Endothelial cell of umbilical vein (primary cell): ENCODE measurements at regions not wholly inside any gene's neighbourhood (a gene's known extent, or its start where the extent isn't known, plus 50 kb on each side); places are given as distances from the start of the nearest gene placed in this dataset.

ENCODE experiments used
- BruUV-seq: library from RNA; stranded (reverse); fragments of 400-500 nt; replicated peaks from 2 replicates; lab custom pipeline; 2021; lab: Mats Ljungman, UMichigan
- CTCF ChIA-PET: fragments of 300-600, 350-600 bp; sonication (Branson Sonifier 250); formaldehyde crosslinking; loops from one replicate; lab custom pipeline; 2021; ENCODE audit warnings: antibody characterized with exemption, inconsistent platforms; lab: Charles Lee
- POLR2A ChIA-PET: fragments of 300-600, 350-600 bp; sonication (Branson Sonifier 250); formaldehyde crosslinking; loops from one replicate; lab custom pipeline; 2021; ENCODE audit warnings: antibody characterized with exemption, inconsistent platforms; lab: Charles Lee
- DNase-seq: peaks from one replicate; pipeline ENCODE4 v3.0.0-alpha.2; 2011; ENCODE audit warnings: low read depth, low spot score
- FAIRE-seq: peaks from 2 replicates; lab custom pipeline; 2011; peaks lifted over from hg19 to GRCh38; lab: Jason Lieb, UNC
- H2AFZ ChIP-seq: 2 replicates; pipeline ENCODE4 v1.6.0; 2012; ENCODE audit warnings: low read depth, low read length, control low read depth, inconsistent platforms
- H3K27ac ChIP-seq: 2 replicates; pipeline ENCODE4 v1.5.1; 2011; ENCODE audit warnings: low read depth, mild to moderate bottlenecking, control low read depth, low read length, moderate library complexity; ENCODE audit not compliant: insufficient read depth
- H3K27me3 ChIP-seq, 2 experiments: 2 replicates each; pipeline versions ENCODE4 v1.6.0 to v1.6.1; 2011; ENCODE audit warnings: low read length in 2 of 2, mixed read lengths in 1 of 2; ENCODE audit not compliant: control insufficient read depth in 2 of 2, insufficient read depth in 2 of 2
- H3K36me3 ChIP-seq, 2 experiments: 2 replicates in 1 of 2; 3 replicates in 1 of 2; pipeline ENCODE4 v1.5.1; 2011; ENCODE audit warnings: low read length in 2 of 2, mild to moderate bottlenecking in 1 of 2, moderate library complexity in 1 of 2; ENCODE audit not compliant: control insufficient read depth in 2 of 2, insufficient read depth in 2 of 2; ENCODE audit errors: extremely low read depth in 1 of 2
- H3K4me1 ChIP-seq: 3 replicates; pipeline ENCODE4 v1.5.1; 2011; ENCODE audit warnings: mild to moderate bottlenecking, low read length; ENCODE audit not compliant: control insufficient read depth, insufficient read depth; ENCODE audit errors: extremely low read depth
- H3K4me2 ChIP-seq: 2 replicates; pipeline ENCODE4 v1.6.1; 2011; ENCODE audit warnings: low read length, control low read depth, mixed read lengths; ENCODE audit not compliant: insufficient read depth
- H3K4me3 ChIP-seq, 3 experiments: fragments of 200-600 bp in 1 of 3; sonication (generic), shearing (Covaris generic) in 1 of 3; replicated peaks in 1 of 3; 2 replicates each; pipeline ENCODE4 v1.5.1; 2011 to 2016; ENCODE audit warnings: control low read depth in 3 of 3, low read length in 3 of 3, mild to moderate bottlenecking in 2 of 3, inconsistent platforms in 1 of 3, low read depth in 1 of 3, moderate library complexity in 1 of 3; ENCODE audit not compliant: insufficient read depth in 1 of 3
- H3K79me2 ChIP-seq: 2 replicates; pipeline ENCODE4 v1.6.0; 2012; ENCODE audit warnings: low read length, inconsistent platforms; ENCODE audit not compliant: control insufficient read depth, insufficient read depth
- H3K9ac ChIP-seq: replicated peaks from 2 replicates; pipeline ENCODE3; 2011; ENCODE audit warnings: low read length, control low read depth; ENCODE audit not compliant: insufficient read depth; ENCODE audit errors: extremely low read depth
- H3K9me1 ChIP-seq: replicated peaks from 3 replicates; pipeline ENCODE4 v1.6.0; 2011; ENCODE audit warnings: mild to moderate bottlenecking, low read length; ENCODE audit not compliant: control insufficient read depth, insufficient read depth; ENCODE audit errors: extremely low read depth
- H3K9me3 ChIP-seq: replicated peaks from 2 replicates; pipeline ENCODE4 v1.5.1; 2012; ENCODE audit warnings: low read length, inconsistent platforms; ENCODE audit not compliant: control insufficient read depth, insufficient read depth
- H4K20me1 ChIP-seq: replicated peaks from 2 replicates; pipeline ENCODE3; 2011; ENCODE audit warnings: mild to moderate bottlenecking, low read length; ENCODE audit not compliant: control insufficient read depth, insufficient read depth; ENCODE audit errors: extremely low read depth
- CTCF ChIP-seq, 2 donors: IDR thresholded peaks; 1 replicate in 1 of 2; 2 replicates in 1 of 2; pipeline ENCODE4 v1.5.1; 2011; ENCODE audit warnings: low read length in 2 of 2, mild to moderate bottlenecking in 2 of 2, moderate library complexity in 2 of 2, control low read depth in 1 of 2, inconsistent platforms in 1 of 2, low read depth in 1 of 2; ENCODE audit not compliant: insufficient read depth in 1 of 2; ENCODE audit errors: extremely low read depth in 1 of 2
- EZH2 ChIP-seq: IDR thresholded peaks from 2 replicates; pipeline ENCODE4 v1.6.1; 2012; ENCODE audit warnings: borderline replicate concordance, low read depth, mild to moderate bottlenecking, moderate library complexity, low read length, inconsistent platforms; ENCODE audit not compliant: severe bottlenecking
- FOS ChIP-seq: IDR thresholded peaks from 2 replicates; pipeline ENCODE4 v1.6.1; 2011; ENCODE audit warnings: mild to moderate bottlenecking, low read length, moderate library complexity, borderline replicate concordance; ENCODE audit not compliant: insufficient read depth
- GATA2 ChIP-seq: IDR thresholded peaks from 2 replicates; pipeline ENCODE4 v1.7.0; 2011; ENCODE audit warnings: low read depth, mild to moderate bottlenecking, moderate library complexity, mixed read lengths, low read length; ENCODE audit not compliant: insufficient read length, insufficient read depth
- JUN ChIP-seq: IDR thresholded peaks from 2 replicates; pipeline ENCODE4 v1.6.1; 2011; ENCODE audit warnings: borderline replicate concordance, low read depth; ENCODE audit not compliant: insufficient read length, insufficient read depth
- MAX ChIP-seq: IDR thresholded peaks from 2 replicates; pipeline ENCODE4 v1.6.1; 2011; ENCODE audit not compliant: insufficient read depth, insufficient read length
- MYC ChIP-seq: IDR thresholded peaks from one replicate; pipeline ENCODE4 v1.6.1; 2011; ENCODE audit warnings: mild to moderate bottlenecking, low read depth, low read length
- POLR2A ChIP-seq: IDR thresholded peaks from 2 replicates; pipeline ENCODE4 v1.6.1; 2012; ENCODE audit warnings: low read depth, mild to moderate bottlenecking, control low read depth, low read length
- POLR2AphosphoS5 ChIP-seq: IDR thresholded peaks from 2 replicates; pipeline ENCODE4 v1.6.1; 2012; ENCODE audit warnings: low read depth, mild to moderate bottlenecking, control low read depth, low read length, moderate library complexity; ENCODE audit not compliant: insufficient read depth
- dilution Hi-C: fragments of 300-500 bp; cut with MboI; formaldehyde crosslinking; loops from one replicate; pipeline ENCODE4 v1.15.0; 2019; ENCODE audit warnings: low sequenced_read_pairs; ENCODE audit not compliant: extremely low pct_ligation_motif_present
- intact Hi-C: fragments of 100-400 bp; cut with micrococcal nuclease; formaldehyde crosslinking; loops from one replicate; pipeline ENCODE4 v1.10.0; 2022

GRCh38 chr6:74507649-74508048 lies 698.2 kb downstream of the COL12A1 start:
- BruUV-seq, result no TSS peak
- intact Hi-C loops, result no loop called here
- TF ChIP-seq MYC (no peak), GATA2 (no peak), CTCF (IDR thresholded peaks at IDR 0.05; ENCODE audit: extremely low read depth in 1 of 2, insufficient read depth in 1 of 2, low read depth in 1 of 2, low read length in 2 of 2) (no peak), JUN (no peak), MAX (no peak), POLR2A (no peak), EZH2 (no peak), FOS (no peak), POLR2AphosphoS5 (no peak)
- Histone ChIP-seq H3K9me3 (no peaks in the 10 kb centered on the region), H3K9ac (no peak overlapping the region), H3K4me3 (no peak overlapping the region), H3K4me2 (no peak overlapping the region), H3K36me3 (no peaks in the 10 kb centered on the region), H3K9me1 (no peaks in the 10 kb centered on the region), H2AFZ (no peak overlapping the region), H3K27ac (no peak overlapping the region), H3K27me3 (peaks cover 0 to 3% of the 10 kb centered on the region in 2 experiments), H3K4me1 (no peaks in the 10 kb centered on the region), H3K79me2 (no peaks in the 10 kb centered on the region), H4K20me1 (no peaks in the 10 kb centered on the region)
- ChIA-PET CTCF (interaction anchor here (0.6 kb wide), 1 partner anchor 32 kb away, joined by 3 read pairs; no protein-coding TSS in a partner anchor), POLR2A (no interaction called here)
- dilution Hi-C loops, result no loop called here
- DNase-seq (no peak), FAIRE-seq (no peak)
